HEK293T (cell line): ENCODE measurements at regions not wholly inside any gene's neighbourhood (a gene's known extent, or its start where the extent isn't known, plus 50 kb on each side); places are given as distances from the start of the nearest gene placed in this dataset.

Experiments used
- BHLHE40 ChIP-seq: fragments of 450-650 bp; IDR thresholded peaks from 2 replicates; pipeline ENCODE4 v1.6.1; 2016; ENCODE audit warnings: mild to moderate bottlenecking, moderate library complexity, borderline replicate concordance
- CTBP1 ChIP-seq: fragments of 450-650 bp; IDR thresholded peaks from 2 replicates; pipeline ENCODE4 v1.6.1; 2016; ENCODE audit warnings: borderline replicate concordance
- ELF4 ChIP-seq: fragments of 450-650 bp; IDR thresholded peaks from 2 replicates; pipeline ENCODE4 v1.6.1; 2017; ENCODE audit warnings: antibody characterized with exemption
- FOXM1 ChIP-seq: fragments of 450-650 bp; IDR thresholded peaks from 2 replicates; pipeline ENCODE4 v1.6.1; 2017; ENCODE audit warnings: mild to moderate bottlenecking, borderline replicate concordance
- LEF1 ChIP-seq: fragments of 450-650 bp; IDR thresholded peaks from 2 replicates; pipeline ENCODE4 v1.6.1; 2017; ENCODE audit warnings: mild to moderate bottlenecking, borderline replicate concordance
- NFRKB ChIP-seq: fragments of 450-650 bp; IDR thresholded peaks from 2 replicates; pipeline ENCODE4 v1.6.1; 2016; ENCODE audit warnings: mild to moderate bottlenecking, moderate library complexity
- SP1 ChIP-seq: fragments of 450-650 bp; IDR thresholded peaks from 2 replicates; pipeline ENCODE4 v1.6.1; 2017
- TARDBP ChIP-seq: fragments of 450-650 bp; IDR thresholded peaks from 2 replicates; pipeline ENCODE4 v1.6.1; 2016

GRCh38 chr16:17770104-17770503 lies 299.3 kb upstream of the XYLT1 start:
- TF ChIP-seq TARDBP (no peak), LEF1 (no peak), NFRKB (no peak), FOXM1 (no peak), ELF4 (no peak), BHLHE40 (no peak), CTBP1 (no peak), SP1 (no peak)
